DND-41 (cell line): ENCODE measurements at regions not wholly inside any gene's neighbourhood (a gene's known extent, or its start where the extent isn't known, plus 50 kb on each side); places are given as distances from the start of the nearest gene placed in this dataset.

Source experiments
- CTCF ChIP-seq: IDR thresholded peaks from 2 replicates; pipeline ENCODE4 v1.5.1; 2012; ENCODE audit warnings: borderline replicate concordance, low read length, moderate library complexity, mild to moderate bottlenecking; ENCODE audit not compliant: poor library complexity, severe bottlenecking; ENCODE audit errors: extremely low read depth
- EZH2 ChIP-seq: IDR thresholded peaks from 3 replicates; pipeline ENCODE4 v1.6.1; 2012; ENCODE audit warnings: borderline replicate concordance, low read depth, mild to moderate bottlenecking, moderate library complexity, low read length, inconsistent platforms; ENCODE audit not compliant: severe bottlenecking

- TF ChIP-seq EZH2 (no peak), CTCF (no peak)
These were observed 624.0 kb upstream of the KLF12 start for GRCh38 chr13:74758188-74758587.
